IPS DF 4.7 (cell line): ENCODE measurements at regions not wholly inside any gene's neighbourhood (a gene's known extent, or its start where the extent isn't known, plus 50 kb on each side); places are given as distances from the start of the nearest gene placed in this dataset.

ENCODE experiments used
- DNase-seq: peaks from one replicate; pipeline ENCODE4 v3.0.0-alpha.2; 2013; ENCODE audit warnings: low spot score; ENCODE audit errors: extremely low read depth

- no peak for DNase-seq
Measured at GRCh38 chr1:117802531-117803257, 126.7 kb downstream of the GDAP2 start.

- no peak for DNase-seq
Measured at GRCh38 chr1:117803318-117803717, 126.1 kb downstream of the GDAP2 start.

- no peak for DNase-seq
Measured at GRCh38 chr1:117809764-117810163, 119.7 kb downstream of the GDAP2 start.

- DNase-seq = no peak
Measured at GRCh38 chr1:117810553-117810952, 118.9 kb downstream of the GDAP2 start.

GRCh38 chr1:117812869-117813511 lies 116.4 kb downstream of the GDAP2 start:
- no peak for DNase-seq
